BLaER1 treated with 17β-estradiol and CSF1 and Interleukin-3, amounts not matched to agents 10 nM and 100 nM (cell line): ENCODE measurements at regions not wholly inside any gene's neighbourhood (a gene's known extent, or its start where the extent isn't known, plus 50 kb on each side); places are given as distances from the start of the nearest gene placed in this dataset.

Experiments
- H3K27ac ChIP-seq, 11 experiments: shearing (Covaris generic); formaldehyde crosslinking; 2 replicates each; pipeline ENCODE4 v1.8.1; 2022
- H3K27me3 ChIP-seq, 11 experiments: shearing (Covaris generic); formaldehyde crosslinking; 2 replicates each; pipeline ENCODE4 v1.8.1; 2022
- H3K36me3 ChIP-seq, 11 experiments: shearing (Covaris generic); formaldehyde crosslinking; 2 replicates each; pipeline ENCODE4 v1.8.1; 2022
- H3K4me1 ChIP-seq, 10 experiments: shearing (Covaris generic); formaldehyde crosslinking; 2 replicates each; pipeline ENCODE4 v1.8.1; 2022
- H3K4me2 ChIP-seq, 11 experiments: shearing (Covaris generic); formaldehyde crosslinking; 2 replicates each; pipeline ENCODE4 v1.8.1; 2022
- H3K4me3 ChIP-seq, 10 experiments: shearing (Covaris generic); formaldehyde crosslinking; 2 replicates each; pipeline ENCODE4 v1.8.1; 2022
- H3K9ac ChIP-seq, 11 experiments: shearing (Covaris generic); formaldehyde crosslinking; 2 replicates each; pipeline ENCODE4 v1.8.1; 2022
- H3K9me3 ChIP-seq, 11 experiments: shearing (Covaris generic); formaldehyde crosslinking; replicated peaks in 1 of 11; 2 replicates each; pipeline ENCODE4 v1.8.1; 2022
- H4K20me1 ChIP-seq, 11 experiments: shearing (Covaris generic); formaldehyde crosslinking; 2 replicates each; pipeline ENCODE4 v1.8.1; 2022
- Cebpa-rat ChIP-seq, 11 experiments: shearing (Covaris generic); IDR thresholded peaks; 2 replicates each; pipeline ENCODE4 v1.8.1; 2022

GRCh38 chr7:120114626-120115025, 158.3 kb upstream of the KCND2 start:
- Histone ChIP-seq H4K20me1 (no peaks in the 10 kb centered on the region), H3K36me3 (no peaks in the 10 kb centered on the region), H3K4me3 (no peak overlapping the region), H3K27me3 (no peaks in the 10 kb centered on the region), H3K9ac (no peak overlapping the region), H3K4me1 (no peaks in the 10 kb centered on the region), H3K9me3 (peaks cover 12 to 35% (median 23%) of the 10 kb centered on the region in 11 experiments), H3K4me2 (no peak overlapping the region), H3K27ac (no peak overlapping the region)
- no peak for TF ChIP-seq Cebpa-rat (IDR thresholded peaks at IDR 0.05)

DNA sequence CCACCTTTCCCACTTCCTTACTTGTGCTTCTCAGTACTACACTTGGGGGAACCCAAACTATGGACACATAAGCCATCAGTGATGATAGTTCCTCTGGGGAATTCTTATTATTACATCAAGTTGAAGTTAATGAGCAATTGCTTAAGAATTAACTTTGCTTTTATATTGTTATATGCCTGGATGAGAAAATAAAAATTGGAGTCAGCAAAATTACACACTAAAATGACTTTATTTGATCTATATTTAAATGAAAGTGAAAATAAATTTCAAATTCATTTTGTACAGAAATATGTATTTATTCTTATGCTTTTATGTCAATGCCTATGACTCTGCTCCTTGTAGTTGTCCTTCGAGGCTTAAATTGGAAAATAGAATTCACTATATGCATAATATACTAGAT, 149.4 kb upstream of the KCND2 start:
- H3K27me3 ChIP-seq: no peaks in the 10 kb centered on the region
- no peak for TF ChIP-seq Cebpa-rat (IDR thresholded peaks at IDR 0.05)
- H3K27ac ChIP-seq: no peak overlapping the region
- H3K4me1 ChIP-seq: no peaks in the 10 kb centered on the region
- no peaks in the 10 kb centered on the region for H3K36me3 ChIP-seq
- H3K4me2 ChIP-seq: no peak overlapping the region
- no peaks in the 10 kb centered on the region for H4K20me1 ChIP-seq
- no peak overlapping the region for H3K4me3 ChIP-seq
- H3K9ac ChIP-seq: no peak overlapping the region
- H3K9me3 ChIP-seq: no peaks in the 10 kb centered on the region

DNA sequence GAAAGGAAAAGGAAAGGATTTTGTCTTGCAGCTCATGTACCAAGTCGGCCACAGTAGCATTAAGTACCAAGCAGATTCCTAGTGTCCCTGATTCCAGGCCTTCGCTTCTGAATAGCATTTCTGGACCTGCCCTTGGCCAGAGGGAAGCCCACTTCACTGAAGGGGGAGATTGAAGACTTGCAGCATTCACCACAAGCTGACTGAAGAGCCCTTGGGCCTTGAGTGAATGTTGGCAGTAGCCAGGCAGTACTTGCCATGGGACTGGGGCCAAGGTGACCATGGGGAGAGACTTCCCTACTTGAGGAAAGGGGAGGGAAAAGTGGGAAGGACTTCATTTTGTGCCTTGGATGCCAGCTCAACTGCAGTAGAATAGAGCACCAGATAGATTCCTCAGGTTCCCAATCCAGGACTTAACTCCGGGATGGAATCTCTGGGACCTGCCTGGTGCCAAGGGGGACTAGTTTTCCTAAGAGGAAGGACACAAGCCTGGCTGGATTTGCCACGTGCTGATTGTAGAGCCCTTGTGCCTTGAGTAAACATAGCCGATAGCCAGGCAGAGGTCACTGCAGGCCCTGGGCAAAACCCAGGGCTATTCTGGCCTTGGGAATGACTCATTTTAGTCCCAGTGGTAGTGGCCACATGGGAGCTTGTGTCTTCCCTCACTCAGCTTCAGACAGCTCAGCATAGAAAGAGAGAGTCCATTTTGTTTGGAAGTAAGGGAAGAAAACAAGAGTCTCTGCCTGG, 141.7 kb upstream of the KCND2 start:
- H3K4me3 ChIP-seq: no peak overlapping the region
- no peaks in the 10 kb centered on the region for H3K27me3 ChIP-seq
- no peaks in the 10 kb centered on the region for H4K20me1 ChIP-seq
- H3K36me3 ChIP-seq: no peaks in the 10 kb centered on the region
- H3K9me3 ChIP-seq: peaks cover 5 to 22% (median 18%) of the 10 kb centered on the region in 11 experiments; a peak in 18 of 22 replicates
- no peak for TF ChIP-seq Cebpa-rat (IDR thresholded peaks at IDR 0.05)
- H3K4me1 ChIP-seq: no peaks in the 10 kb centered on the region
- H3K4me2 ChIP-seq: no peak overlapping the region
- no peak overlapping the region for H3K27ac ChIP-seq
- no peak overlapping the region for H3K9ac ChIP-seq

GRCh38 chr7:120138497-120138896, 134.5 kb upstream of the KCND2 start:
- H3K27me3 ChIP-seq: no peaks in the 10 kb centered on the region
- no peaks in the 10 kb centered on the region for H3K36me3 ChIP-seq
- no peak overlapping the region for H3K4me3 ChIP-seq
- H3K9ac ChIP-seq: no peak overlapping the region
- no peaks in the 10 kb centered on the region for H3K4me1 ChIP-seq
- no peaks in the 10 kb centered on the region for H4K20me1 ChIP-seq
- no peaks in the 10 kb centered on the region for H3K9me3 ChIP-seq
- H3K27ac ChIP-seq: no peak overlapping the region
- no peak overlapping the region for H3K4me2 ChIP-seq
- TF ChIP-seq Cebpa-rat (IDR thresholded peaks at IDR 0.05): no peak

DNA sequence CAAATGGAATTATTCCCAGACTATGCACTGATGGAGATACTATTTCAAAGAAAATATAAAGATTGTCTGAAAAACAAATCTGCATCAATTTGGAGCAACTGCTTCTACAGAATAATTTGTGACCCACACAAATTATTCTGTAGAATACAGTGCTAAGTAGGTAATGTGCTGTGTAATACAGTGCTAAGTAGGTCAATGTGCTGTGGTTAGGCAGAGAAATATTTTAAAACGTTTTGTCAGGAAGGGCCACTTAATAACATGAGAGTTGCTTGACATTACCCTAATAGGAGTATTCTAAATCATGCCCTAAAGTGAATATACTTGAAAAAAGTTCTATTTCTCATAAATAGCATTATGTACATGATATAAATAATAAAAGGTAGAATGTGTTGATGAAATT, 116.5 kb upstream of the KCND2 start:
- Histone ChIP-seq H3K27ac (no peak overlapping the region), H3K36me3 (no peaks in the 10 kb centered on the region), H3K4me1 (no peaks in the 10 kb centered on the region), H3K27me3 (no peaks in the 10 kb centered on the region), H4K20me1 (no peaks in the 10 kb centered on the region), H3K9ac (no peak overlapping the region), H3K9me3 (no peaks in the 10 kb centered on the region), H3K4me2 (no peak overlapping the region), H3K4me3 (no peak overlapping the region)
- TF ChIP-seq Cebpa-rat (IDR thresholded peaks at IDR 0.05): no peak

DNA sequence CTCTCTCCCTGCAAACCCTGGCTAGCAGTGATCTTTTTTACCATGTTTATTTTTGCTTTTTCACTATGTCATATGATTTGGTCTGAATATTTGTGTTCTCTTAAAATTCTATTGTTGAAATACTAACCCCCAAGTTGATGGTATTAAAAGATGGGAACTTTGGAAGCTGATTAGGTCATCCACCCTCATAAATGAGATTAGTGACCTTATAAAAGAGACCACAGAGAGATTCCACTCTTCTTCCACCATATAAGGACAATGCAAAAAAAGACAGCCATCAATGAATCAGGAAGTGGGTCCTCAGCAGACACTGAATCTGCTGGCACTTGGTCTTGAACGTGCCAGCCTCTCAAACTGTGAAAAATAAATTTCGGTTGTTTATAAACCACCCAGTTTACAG, 112.8 kb upstream of the KCND2 start:
- H3K4me1 ChIP-seq: no peaks in the 10 kb centered on the region
- no peaks in the 10 kb centered on the region for H3K27me3 ChIP-seq
- H3K9me3 ChIP-seq: no peaks in the 10 kb centered on the region
- no peaks in the 10 kb centered on the region for H3K36me3 ChIP-seq
- no peak overlapping the region for H3K9ac ChIP-seq
- no peak overlapping the region for H3K4me3 ChIP-seq
- no peaks in the 10 kb centered on the region; a peak in 1 of 22 replicates for H4K20me1 ChIP-seq
- H3K27ac ChIP-seq: no peak overlapping the region
- H3K4me2 ChIP-seq: no peak overlapping the region
- no peak for TF ChIP-seq Cebpa-rat (IDR thresholded peaks at IDR 0.05)

DNA sequence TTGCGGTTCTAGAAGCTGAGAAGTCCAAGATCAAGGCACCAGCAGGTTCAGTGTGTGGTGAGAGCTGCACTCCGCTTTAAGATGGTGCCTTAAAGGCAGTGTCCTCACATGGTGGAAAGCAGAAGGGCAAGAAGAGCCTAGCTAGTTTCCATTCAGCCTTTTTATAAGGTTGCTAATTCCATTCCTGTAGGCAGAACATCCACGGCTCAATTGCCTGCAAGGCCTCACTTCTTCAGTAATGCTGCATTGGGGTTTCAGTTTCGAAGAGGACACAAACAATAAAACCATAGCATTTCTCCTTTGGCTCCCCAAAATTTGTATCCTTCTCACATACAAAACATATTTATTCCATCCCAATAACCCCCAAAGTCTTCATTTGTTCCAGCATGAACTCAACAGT, 109.5 kb upstream of the KCND2 start:
- no peak overlapping the region for H3K4me2 ChIP-seq
- no peak overlapping the region for H3K9ac ChIP-seq
- H3K9me3 ChIP-seq: no peaks in the 10 kb centered on the region
- no peaks in the 10 kb centered on the region for H3K4me1 ChIP-seq
- TF ChIP-seq Cebpa-rat (IDR thresholded peaks at IDR 0.05): no peak
- no peak overlapping the region for H3K4me3 ChIP-seq
- no peaks in the 10 kb centered on the region for H3K27me3 ChIP-seq
- H3K36me3 ChIP-seq: no peaks in the 10 kb centered on the region
- H4K20me1 ChIP-seq: no peaks in the 10 kb centered on the region; a peak in 1 of 22 replicates
- no peak overlapping the region for H3K27ac ChIP-seq

DNA sequence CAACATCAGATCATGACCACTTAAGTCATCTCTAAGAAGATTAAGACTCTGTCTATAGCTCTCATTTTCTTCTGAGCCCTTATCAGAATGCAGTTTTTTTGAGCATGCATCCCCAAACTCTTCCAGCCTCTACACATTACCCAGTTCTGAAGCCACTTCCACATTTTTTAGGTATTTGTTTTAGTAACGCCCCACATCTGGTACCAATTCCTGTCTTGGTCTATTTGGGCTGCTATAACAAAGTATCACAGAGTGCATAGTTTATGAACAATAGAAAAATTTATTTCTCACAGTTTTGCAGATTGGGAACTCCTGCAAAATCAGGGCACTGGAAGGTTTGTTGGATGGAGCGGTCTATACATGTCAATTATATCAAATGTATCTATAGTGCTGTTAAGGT, 107.7 kb upstream of the KCND2 start:
- TF ChIP-seq Cebpa-rat (IDR thresholded peaks at IDR 0.05): no peak
- Histone ChIP-seq H3K4me2 (no peak overlapping the region), H3K27me3 (no peaks in the 10 kb centered on the region), H3K4me3 (no peak overlapping the region), H4K20me1 (no peaks in the 10 kb centered on the region; a peak in 1 of 22 replicates), H3K9ac (no peak overlapping the region), H3K9me3 (no peaks in the 10 kb centered on the region), H3K27ac (no peak overlapping the region), H3K4me1 (no peaks in the 10 kb centered on the region), H3K36me3 (no peaks in the 10 kb centered on the region)

- no peak overlapping the region for H3K9ac ChIP-seq
- H3K4me2 ChIP-seq: no peak overlapping the region
- H4K20me1 ChIP-seq: no peaks in the 10 kb centered on the region; a peak in 1 of 22 replicates
- no peak overlapping the region for H3K27ac ChIP-seq
- no peaks in the 10 kb centered on the region for H3K27me3 ChIP-seq
- H3K36me3 ChIP-seq: no peaks in the 10 kb centered on the region
- H3K4me3 ChIP-seq: no peak overlapping the region
- no peak; a peak in 1 of 22 replicates for TF ChIP-seq Cebpa-rat (IDR thresholded peaks at IDR 0.05)
- no peaks in the 10 kb centered on the region for H3K9me3 ChIP-seq
- H3K4me1 ChIP-seq: no peaks in the 10 kb centered on the region
Measured at GRCh38 chr7:120168066-120168465, 104.9 kb upstream of the KCND2 start.

- Histone ChIP-seq H3K27ac (no peak overlapping the region), H3K27me3 (no peaks in the 10 kb centered on the region), H3K36me3 (no peaks in the 10 kb centered on the region), H3K9ac (no peak overlapping the region), H3K4me2 (no peak overlapping the region), H3K4me3 (no peak overlapping the region), H4K20me1 (no peaks in the 10 kb centered on the region), H3K9me3 (no peaks in the 10 kb centered on the region), H3K4me1 (no peaks in the 10 kb centered on the region)
- no peak for TF ChIP-seq Cebpa-rat (IDR thresholded peaks at IDR 0.05)
Measured at GRCh38 chr7:120169996-120170783, 102.8 kb upstream of the KCND2 start.
